H9 (cell line): ENCODE measurements at regions not wholly inside any gene's neighbourhood (a gene's known extent, or its start where the extent isn't known, plus 50 kb on each side); places are given as distances from the start of the nearest gene placed in this dataset.

Experiments used
- DNase-seq: peaks from one replicate; pipeline ENCODE4 v3.0.0-alpha.2; 2017
- H2AFZ ChIP-seq: one replicate; pipeline ENCODE4 v1.6.1; 2013; ENCODE audit warnings: mild to moderate bottlenecking, low read length, control low read depth, moderate library complexity
- H2AK5ac ChIP-seq: 2 replicates; pipeline ENCODE4 v1.6.1; 2013; ENCODE audit warnings: low read length, control low read depth, mixed read lengths; ENCODE audit not compliant: insufficient read length
- H2BK120ac ChIP-seq: one replicate; pipeline ENCODE4 v1.6.1; 2013; ENCODE audit warnings: low read depth, mild to moderate bottlenecking, low read length, control low read depth, inconsistent platforms; ENCODE audit not compliant: poor library complexity, severe bottlenecking
- H2BK12ac ChIP-seq: 2 replicates; pipeline ENCODE4 v1.6.1; 2013; ENCODE audit warnings: low read length, control low read depth, mixed read lengths, low read depth; ENCODE audit not compliant: insufficient read length
- H2BK15ac ChIP-seq: 2 replicates; pipeline ENCODE4 v1.6.1; 2013; ENCODE audit warnings: low read depth, low read length, control low read depth
- H2BK20ac ChIP-seq: one replicate; pipeline ENCODE4 v1.6.1; 2013; ENCODE audit warnings: low read depth, mild to moderate bottlenecking, low read length, control low read depth, inconsistent platforms; ENCODE audit not compliant: poor library complexity, severe bottlenecking
- H2BK5ac ChIP-seq: 2 replicates; pipeline ENCODE4 v1.6.1; 2013; ENCODE audit warnings: low read length, control low read depth, mixed read lengths; ENCODE audit not compliant: insufficient read length
- H3K14ac ChIP-seq: 2 replicates; pipeline ENCODE4 v1.6.1; 2013; ENCODE audit warnings: low read length, control low read depth; ENCODE audit not compliant: insufficient read depth
- H3K18ac ChIP-seq: 2 replicates; pipeline ENCODE4 v1.6.1; 2013; ENCODE audit warnings: low read depth, mild to moderate bottlenecking, mixed read lengths, low read length, control low read depth; ENCODE audit not compliant: insufficient read length
- H3K23ac ChIP-seq: 2 replicates; pipeline ENCODE4 v1.6.1; 2013; ENCODE audit warnings: low read length, control low read depth, mixed read lengths, low read depth; ENCODE audit not compliant: insufficient read length
- H3K23me2 ChIP-seq: 2 replicates; pipeline ENCODE4 v1.6.1; 2013; ENCODE audit warnings: low read depth, mild to moderate bottlenecking, mixed read lengths, low read length, control low read depth; ENCODE audit not compliant: insufficient read length, poor library complexity, severe bottlenecking
- H3K27ac ChIP-seq: 2 replicates; pipeline ENCODE4 v1.5.1; 2013; ENCODE audit warnings: low read length, control low read depth, mixed read lengths, low read depth; ENCODE audit not compliant: insufficient read length
- H3K27me3 ChIP-seq: 2 replicates; pipeline ENCODE4 v1.6.1; 2013; ENCODE audit warnings: low read length, control low read depth, inconsistent platforms; ENCODE audit not compliant: insufficient read depth
- H3K4ac ChIP-seq: 2 replicates; pipeline ENCODE4 v1.6.1; 2013; ENCODE audit warnings: low read depth, mild to moderate bottlenecking, control low read depth, inconsistent platforms, low read length, moderate library complexity
- H3K4me1 ChIP-seq: 2 replicates; pipeline ENCODE4 v1.6.1; 2013; ENCODE audit warnings: low read length, control low read depth, inconsistent platforms; ENCODE audit not compliant: insufficient read depth
- H3K4me2 ChIP-seq: 2 replicates; pipeline ENCODE4 v1.6.1; 2013; ENCODE audit warnings: low read length, control low read depth, mixed read lengths; ENCODE audit not compliant: insufficient read length, insufficient read depth
- H3K56ac ChIP-seq: 2 replicates; pipeline ENCODE4 v1.6.1; 2013; ENCODE audit warnings: low read depth, mild to moderate bottlenecking, mixed read lengths, low read length, control low read depth; ENCODE audit not compliant: insufficient read length
- H3K79me1 ChIP-seq: 2 replicates; pipeline ENCODE4 v1.6.1; 2013; ENCODE audit warnings: low read depth, mild to moderate bottlenecking, moderate library complexity, low read length, control low read depth, inconsistent platforms; ENCODE audit not compliant: insufficient read depth, poor library complexity, severe bottlenecking
- H3K79me2 ChIP-seq: 2 replicates; pipeline ENCODE4 v1.6.1; 2013; ENCODE audit warnings: low read length, control low read depth, inconsistent platforms; ENCODE audit not compliant: insufficient read depth
- H3K9ac ChIP-seq: 2 replicates; pipeline ENCODE4 v1.6.1; 2013; ENCODE audit warnings: low read length, control low read depth, mixed read lengths; ENCODE audit not compliant: insufficient read length; ENCODE audit errors: extremely low read depth
- H3K9me3 ChIP-seq: one replicate; pipeline ENCODE4 v1.6.1; 2013; ENCODE audit warnings: low read depth, low read length, inconsistent platforms; ENCODE audit not compliant: control insufficient read depth
- H3T11ph ChIP-seq: one replicate; pipeline ENCODE4 v1.6.1; 2013; ENCODE audit warnings: mild to moderate bottlenecking, low read length, control low read depth, inconsistent platforms
- H4K20me1 ChIP-seq: one replicate; pipeline ENCODE4 v1.6.1; 2013; ENCODE audit not compliant: control insufficient read depth, insufficient read length, insufficient read depth
- H4K5ac ChIP-seq: 2 replicates; pipeline ENCODE4 v1.6.1; 2013; ENCODE audit warnings: low read depth, mild to moderate bottlenecking, mixed read lengths, low read length, control low read depth; ENCODE audit not compliant: insufficient read length
- H4K8ac ChIP-seq: replicated peaks from 2 replicates; pipeline ENCODE4 v1.6.1; 2013; ENCODE audit warnings: low read length, control low read depth, mixed read lengths, low read depth; ENCODE audit not compliant: insufficient read length
- H4K91ac ChIP-seq: 2 replicates; pipeline ENCODE4 v1.6.1; 2013; ENCODE audit warnings: low read depth, mild to moderate bottlenecking, moderate library complexity, mixed read lengths, low read length, control low read depth; ENCODE audit not compliant: insufficient read length
- H3K27ac Mint-ChIP-seq, 3 experiments: 2 replicates in 2 of 3; 3 replicates in 1 of 3; pipeline ENCODE4 v1.8.0; 2020 to 2021; ENCODE audit warnings: mixed read lengths in 3 of 3, mild to moderate bottlenecking in 1 of 3, moderate library complexity in 1 of 3
- H3K27me3 Mint-ChIP-seq: 2 replicates; pipeline ENCODE4 v1.8.0; 2021; ENCODE audit warnings: low read depth, mild to moderate bottlenecking, moderate library complexity, mixed read lengths
- H3K36me3 Mint-ChIP-seq, 3 experiments: 2 replicates in 2 of 3; 3 replicates in 1 of 3; pipeline ENCODE4 v1.8.0; 2020 to 2021; ENCODE audit warnings: low read depth in 3 of 3, mixed read lengths in 3 of 3; ENCODE audit not compliant: insufficient read depth in 1 of 3
- H3K4me1 Mint-ChIP-seq, 2 experiments: 2 replicates each; pipeline ENCODE4 v1.8.0; 2020; ENCODE audit warnings: mixed read lengths in 2 of 2
- H3K4me3 Mint-ChIP-seq, 2 experiments: 2 replicates in 1 of 2; 3 replicates in 1 of 2; pipeline ENCODE4 v1.8.0; 2020 to 2021; ENCODE audit warnings: mild to moderate bottlenecking in 2 of 2, mixed read lengths in 2 of 2, moderate library complexity in 1 of 2
- H3K9me3 Mint-ChIP-seq, 2 experiments: 2 replicates in 1 of 2; 3 replicates in 1 of 2; pipeline ENCODE4 v1.8.0; 2020; ENCODE audit warnings: mild to moderate bottlenecking in 2 of 2, mixed read lengths in 2 of 2, moderate library complexity in 1 of 2
- CTCF ChIP-seq: fragments of 200-600 bp; sonication (generic); conservative IDR thresholded peaks from 3 replicates; pipeline ENCODE4 v1.8.0; 2021; ENCODE audit warnings: antibody characterized with exemption, mild to moderate bottlenecking

GRCh38 chr16:48062681-48063080, 93.1 kb downstream of the ABCC12 start:
- Histone ChIP-seq H2BK5ac (no peak overlapping the region), H3K18ac (no peak overlapping the region), H3K4me2 (no peak overlapping the region), H3K23me2 (no peaks in the 10 kb centered on the region), H2BK15ac (no peak overlapping the region), H3K23ac (no peak overlapping the region), H4K8ac (no peak overlapping the region), H3K14ac (no peak overlapping the region), H3K4ac (no peak overlapping the region), H3K4me1 (no peaks in the 10 kb centered on the region), H3K56ac (no peak overlapping the region), H3K9me3 (no peaks in the 10 kb centered on the region), H3K79me2 (no peaks in the 10 kb centered on the region), H3T11ph (no peak overlapping the region), H2BK120ac (no peak overlapping the region), H3K9ac (no peak overlapping the region), H4K5ac (no peak overlapping the region), H2AFZ (no peak overlapping the region), H4K91ac (no peak overlapping the region), H2BK20ac (no peak overlapping the region), H3K79me1 (no peaks in the 10 kb centered on the region), H3K27ac (no peak overlapping the region), H4K20me1 (no peaks in the 10 kb centered on the region), H2BK12ac (no peak overlapping the region), H3K27me3 (no peaks in the 10 kb centered on the region), H2AK5ac (no peak overlapping the region)
- peaks cover 2 to 7% of the 10 kb centered on the region in 2 experiments; a peak in 3 of 4 replicates for H3K4me1 Mint-ChIP-seq
- H3K27me3 Mint-ChIP-seq: peaks cover 2% of the 10 kb centered on the region; the same call in 1 of the 2 replicates
- H3K9me3 Mint-ChIP-seq: peaks cover 9 to 12% of the 10 kb centered on the region in 2 experiments
- H3K36me3 Mint-ChIP-seq: peaks cover 1 to 10% (median 5%) of the 10 kb centered on the region in 3 experiments; a peak in 4 of 7 replicates
- no peak for DNase-seq
- H3K4me3 Mint-ChIP-seq: no peak overlapping the region
- no peak overlapping the region for H3K27ac Mint-ChIP-seq
- no peak for TF ChIP-seq CTCF
